ENCODE measurements at regions not wholly inside any gene's neighbourhood (a gene's known extent, or its start where the extent isn't known, plus 50 kb on each side); places are given as distances from the start of the nearest gene placed in this dataset.

- H3K36me3 ChIP-seq (ENCODE audit: control insufficient read depth in 2 of 2, extremely low read depth in 1 of 2, insufficient read depth in 1 of 2, low read length in 1 of 2) = no peaks in the 10 kb centered on the region
- H3K27ac Mint-ChIP-seq = no peak overlapping the region
- H3K36me3 Mint-ChIP-seq = no peaks in the 10 kb centered on the region
- H3K9me3 Mint-ChIP-seq = no peaks in the 10 kb centered on the region
- ATAC-seq (replicated peaks in 1 of 4) (no peak), DNase-seq (no peak)
- H3K4me1 ChIP-seq (ENCODE audit: control insufficient read depth in 1 of 2, extremely low read depth in 1 of 2, insufficient read depth in 2 of 2, low read length in 2 of 2) = peaks cover 5 to 13% of the 10 kb centered on the region in 2 experiments
- ChIA-PET CTCF (no interaction called here), POLR2A (interaction anchor here in 1 of 2 donors (0.6 kb wide), 1 partner anchor 935 kb away, joined by 4 read pairs; no protein-coding TSS in a partner anchor)
- no peak overlapping the region for H3K4me3 Mint-ChIP-seq
- peaks cover 0 to 10% of the 10 kb centered on the region in 2 experiments for H3K27me3 ChIP-seq (replicated peaks in 1 of 2; ENCODE audit: control insufficient read depth in 2 of 2, extremely low read depth in 1 of 2, insufficient read depth in 2 of 2, low read length in 1 of 2)
- H3K4me3 ChIP-seq (ENCODE audit: control insufficient read depth in 1 of 2, extremely low read depth in 1 of 2, low read length in 1 of 2) = no peak overlapping the region
- H3K4me1 Mint-ChIP-seq = peaks cover 11 to 16% (median 12%) of the 10 kb centered on the region in 3 donors
- WGBS (ENCODE audit: insufficient coverage) = 87% methylated on average over 8 of the region's 9 CpGs
- H3K27me3 Mint-ChIP-seq = peaks cover 0 to 7% of the 10 kb centered on the region in 2 donors
- no peaks in the 10 kb centered on the region for H3K9me3 ChIP-seq
- H3K27ac ChIP-seq (ENCODE audit: low read length) = no peak overlapping the region
These were observed 246.9 kb upstream of the RREB1 start for GRCh38 chr6:6860863-6861262.

DNA sequence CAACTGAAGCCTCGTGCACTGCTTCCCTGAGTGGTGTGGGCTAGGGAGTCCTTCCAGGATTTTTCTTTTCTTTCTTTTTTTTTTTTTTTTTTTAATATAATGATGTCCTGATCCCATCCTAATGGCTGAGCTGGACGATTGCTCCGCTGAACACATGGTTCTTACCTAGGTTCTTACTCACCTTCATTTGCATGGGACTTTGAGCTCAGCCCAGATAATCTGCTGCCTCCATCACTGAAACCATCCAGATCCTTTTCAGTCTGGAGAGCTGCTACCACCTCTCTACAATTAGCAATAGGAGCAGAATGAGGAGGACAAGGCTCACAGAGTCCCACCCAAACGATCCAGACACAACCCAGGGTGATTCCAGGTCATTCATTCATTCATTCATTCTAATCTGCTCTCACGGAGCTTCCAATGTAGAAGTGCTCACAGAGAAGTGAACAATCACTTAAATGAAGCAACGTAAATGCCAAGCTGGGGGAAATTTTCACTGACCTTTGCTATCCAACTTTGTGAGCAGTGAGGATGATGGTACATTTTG is 246.3 kb upstream of the RREB1 start:
- H3K9me3 ChIP-seq = no peaks in the 10 kb centered on the region
- H3K9me3 Mint-ChIP-seq = no peaks in the 10 kb centered on the region
- CTCF ChIA-PET = interaction anchor here in 1 of 2 donors (0.5 to 0.7 kb wide), 3 partner anchors 375 to 1132 kb away, joined by 3 to 7 read pairs (median 4); no protein-coding TSS in a partner anchor
- peaks cover 3 to 8% of the 10 kb centered on the region in 2 experiments for H3K4me1 ChIP-seq (ENCODE audit: control insufficient read depth in 1 of 2, extremely low read depth in 1 of 2, insufficient read depth in 2 of 2, low read length in 2 of 2)
- H3K27ac ChIP-seq (ENCODE audit: low read length) = no peak overlapping the region
- H3K27ac Mint-ChIP-seq = no peak overlapping the region
- no peak overlapping the region for H3K4me3 Mint-ChIP-seq
- H3K27me3 Mint-ChIP-seq = peaks cover 0 to 7% of the 10 kb centered on the region in 2 donors
- WGBS (ENCODE audit: insufficient coverage) = 17% methylated on average over 1 of the region's 6 CpGs
- DNase-seq = no peak
- ATAC-seq (replicated peaks in 1 of 4) = no peak
- POLR2A ChIA-PET = interaction anchor here in 1 of 2 donors (0.7 kb wide), 1 partner anchor 177 kb away, joined by 8 read pairs; no protein-coding TSS in a partner anchor
- no peak overlapping the region for H3K4me3 ChIP-seq (ENCODE audit: control insufficient read depth in 1 of 2, extremely low read depth in 1 of 2, low read length in 1 of 2)
- no peaks in the 10 kb centered on the region for H3K36me3 Mint-ChIP-seq
- H3K36me3 ChIP-seq (ENCODE audit: control insufficient read depth in 2 of 2, extremely low read depth in 1 of 2, insufficient read depth in 1 of 2, low read length in 1 of 2) = no peaks in the 10 kb centered on the region
- peaks cover 6 to 11% (median 7%) of the 10 kb centered on the region in 3 donors for H3K4me1 Mint-ChIP-seq
- peaks cover 0 to 10% of the 10 kb centered on the region in 2 experiments for H3K27me3 ChIP-seq (replicated peaks in 1 of 2; ENCODE audit: control insufficient read depth in 2 of 2, extremely low read depth in 1 of 2, insufficient read depth in 2 of 2, low read length in 1 of 2)

GRCh38 chr6:6861995-6862394 is 245.8 kb upstream of the RREB1 start:
- Histone ChIP-seq H3K36me3 (ENCODE audit: control insufficient read depth in 2 of 2, extremely low read depth in 1 of 2, insufficient read depth in 1 of 2, low read length in 1 of 2) (no peaks in the 10 kb centered on the region), H3K27ac (ENCODE audit: low read length) (no peak overlapping the region), H3K4me1 (ENCODE audit: control insufficient read depth in 1 of 2, extremely low read depth in 1 of 2, insufficient read depth in 2 of 2, low read length in 2 of 2) (peaks cover 0 to 3% of the 10 kb centered on the region in 2 experiments), H3K9me3 (no peaks in the 10 kb centered on the region), H3K4me3 (ENCODE audit: control insufficient read depth in 1 of 2, extremely low read depth in 1 of 2, low read length in 1 of 2) (no peak overlapping the region), H3K27me3 (replicated peaks in 1 of 2; ENCODE audit: control insufficient read depth in 2 of 2, extremely low read depth in 1 of 2, insufficient read depth in 2 of 2, low read length in 1 of 2) (peaks cover 0 to 8% of the 10 kb centered on the region in 2 experiments)
- ATAC-seq (replicated peaks in 1 of 4) = no peak
- Mint-ChIP-seq H3K4me3 (no peak overlapping the region), H3K27me3 (peaks cover 0 to 7% of the 10 kb centered on the region in 2 donors), H3K27ac (no peak overlapping the region), H3K36me3 (no peaks in the 10 kb centered on the region), H3K9me3 (no peaks in the 10 kb centered on the region), H3K4me1 (peaks cover under 1 to 5% (median under 1%) of the 10 kb centered on the region in 3 donors)
- WGBS (ENCODE audit: insufficient coverage) = 75% methylated on average over 1 of the region's 4 CpGs
- no peak for DNase-seq
- POLR2A ChIA-PET = no interaction called here
- CTCF ChIA-PET = no interaction called here

DNA sequence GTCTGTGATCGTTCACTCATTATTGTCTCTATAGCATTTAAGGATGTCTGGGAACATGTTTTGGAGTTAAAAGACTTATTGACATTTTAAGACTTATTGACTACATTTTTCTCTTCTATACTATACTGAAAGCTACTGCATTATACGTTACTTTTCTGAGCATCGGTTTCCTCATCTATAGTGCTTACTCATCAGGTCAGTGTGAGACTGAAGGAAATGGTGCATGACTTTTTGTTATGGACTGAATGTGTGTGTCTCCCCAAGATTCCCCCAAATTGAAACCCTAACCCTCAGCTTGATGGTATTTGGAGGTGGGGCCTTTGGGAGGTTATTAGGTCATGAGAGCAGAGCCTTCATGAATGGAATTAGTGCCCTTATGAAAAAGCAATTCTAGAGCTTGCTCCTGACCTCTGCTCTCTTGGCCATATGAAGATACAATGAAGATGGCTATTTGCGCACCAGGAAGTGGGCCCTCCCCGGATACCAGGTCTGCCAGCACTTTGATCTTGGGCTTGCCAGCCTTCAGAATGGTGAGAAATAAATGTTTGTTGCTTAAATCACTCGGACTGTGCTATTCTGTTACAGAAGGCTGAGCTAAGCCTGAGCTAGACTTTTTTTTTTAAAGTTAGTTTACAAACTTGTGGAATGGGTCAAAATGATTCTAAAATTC is 243.7 kb upstream of the RREB1 start:
- H3K9me3 Mint-ChIP-seq = no peaks in the 10 kb centered on the region
- H3K4me3 ChIP-seq (ENCODE audit: control insufficient read depth in 1 of 2, extremely low read depth in 1 of 2, low read length in 1 of 2) = no peak overlapping the region
- CTCF ChIA-PET = no interaction called here
- no peaks in the 10 kb centered on the region for H3K9me3 ChIP-seq
- DNase-seq (no peak), ATAC-seq (replicated peaks in 1 of 4) (no peak)
- H3K27me3 Mint-ChIP-seq = peaks cover 0 to 7% of the 10 kb centered on the region in 2 donors
- no peaks in the 10 kb centered on the region for H3K4me1 ChIP-seq (ENCODE audit: control insufficient read depth in 1 of 2, extremely low read depth in 1 of 2, insufficient read depth in 2 of 2, low read length in 2 of 2)
- WGBS (ENCODE audit: insufficient coverage) = 100% methylated on average over 1 of the region's 6 CpGs
- H3K4me3 Mint-ChIP-seq = no peak overlapping the region
- no peaks in the 10 kb centered on the region for H3K4me1 Mint-ChIP-seq
- H3K27me3 ChIP-seq (replicated peaks in 1 of 2; ENCODE audit: control insufficient read depth in 2 of 2, extremely low read depth in 1 of 2, insufficient read depth in 2 of 2, low read length in 1 of 2) = peaks cover 0 to 3% of the 10 kb centered on the region in 2 experiments
- H3K27ac Mint-ChIP-seq = no peak overlapping the region
- no peaks in the 10 kb centered on the region for H3K36me3 ChIP-seq (ENCODE audit: control insufficient read depth in 2 of 2, extremely low read depth in 1 of 2, insufficient read depth in 1 of 2, low read length in 1 of 2)
- H3K36me3 Mint-ChIP-seq = no peaks in the 10 kb centered on the region
- no peak overlapping the region for H3K27ac ChIP-seq (ENCODE audit: low read length)
- POLR2A ChIA-PET = no interaction called here

DNA sequence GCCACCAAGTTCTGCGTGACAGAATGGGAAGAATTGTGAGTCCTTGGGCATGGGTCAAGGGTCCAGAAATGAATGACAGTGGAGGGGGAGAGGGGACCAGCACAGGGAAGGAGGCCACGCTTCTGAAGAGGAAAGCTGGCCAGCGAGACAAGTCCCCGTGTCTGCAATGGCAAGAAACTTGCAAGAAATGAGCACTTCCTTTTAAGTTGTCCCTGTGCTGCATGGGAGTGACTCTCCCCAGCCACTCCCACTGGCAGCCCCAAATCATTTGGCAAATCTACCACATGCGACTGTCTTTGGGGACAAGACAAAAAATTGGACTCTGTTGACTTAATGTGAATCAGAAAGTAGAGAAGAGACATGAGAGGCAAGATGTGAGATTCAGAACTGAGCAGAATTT is 242.2 kb upstream of the RREB1 start:
- no peak overlapping the region for H3K27ac ChIP-seq (ENCODE audit: low read length)
- peaks cover 0 to 7% of the 10 kb centered on the region in 2 donors for H3K27me3 Mint-ChIP-seq
- WGBS (ENCODE audit: insufficient coverage) = 80% methylated on average over 2 of the region's 5 CpGs
- POLR2A ChIA-PET = no interaction called here
- DNase-seq = no peak
- no peaks in the 10 kb centered on the region for H3K4me1 Mint-ChIP-seq
- no peaks in the 10 kb centered on the region for H3K9me3 ChIP-seq
- H3K27me3 ChIP-seq (replicated peaks in 1 of 2; ENCODE audit: control insufficient read depth in 2 of 2, extremely low read depth in 1 of 2, insufficient read depth in 2 of 2, low read length in 1 of 2) = peaks cover 0 to 3% of the 10 kb centered on the region in 2 experiments
- ATAC-seq (replicated peaks in 1 of 4) = no peak
- no peak overlapping the region for H3K4me3 Mint-ChIP-seq
- no peak overlapping the region for H3K27ac Mint-ChIP-seq
- no peaks in the 10 kb centered on the region for H3K9me3 Mint-ChIP-seq
- no peaks in the 10 kb centered on the region for H3K4me1 ChIP-seq (ENCODE audit: control insufficient read depth in 1 of 2, extremely low read depth in 1 of 2, insufficient read depth in 2 of 2, low read length in 2 of 2)
- no peaks in the 10 kb centered on the region for H3K36me3 ChIP-seq (ENCODE audit: control insufficient read depth in 2 of 2, extremely low read depth in 1 of 2, insufficient read depth in 1 of 2, low read length in 1 of 2)
- H3K4me3 ChIP-seq (ENCODE audit: control insufficient read depth in 1 of 2, extremely low read depth in 1 of 2, low read length in 1 of 2) = no peak overlapping the region
- H3K36me3 Mint-ChIP-seq = no peaks in the 10 kb centered on the region
- CTCF ChIA-PET = no interaction called here

DNA sequence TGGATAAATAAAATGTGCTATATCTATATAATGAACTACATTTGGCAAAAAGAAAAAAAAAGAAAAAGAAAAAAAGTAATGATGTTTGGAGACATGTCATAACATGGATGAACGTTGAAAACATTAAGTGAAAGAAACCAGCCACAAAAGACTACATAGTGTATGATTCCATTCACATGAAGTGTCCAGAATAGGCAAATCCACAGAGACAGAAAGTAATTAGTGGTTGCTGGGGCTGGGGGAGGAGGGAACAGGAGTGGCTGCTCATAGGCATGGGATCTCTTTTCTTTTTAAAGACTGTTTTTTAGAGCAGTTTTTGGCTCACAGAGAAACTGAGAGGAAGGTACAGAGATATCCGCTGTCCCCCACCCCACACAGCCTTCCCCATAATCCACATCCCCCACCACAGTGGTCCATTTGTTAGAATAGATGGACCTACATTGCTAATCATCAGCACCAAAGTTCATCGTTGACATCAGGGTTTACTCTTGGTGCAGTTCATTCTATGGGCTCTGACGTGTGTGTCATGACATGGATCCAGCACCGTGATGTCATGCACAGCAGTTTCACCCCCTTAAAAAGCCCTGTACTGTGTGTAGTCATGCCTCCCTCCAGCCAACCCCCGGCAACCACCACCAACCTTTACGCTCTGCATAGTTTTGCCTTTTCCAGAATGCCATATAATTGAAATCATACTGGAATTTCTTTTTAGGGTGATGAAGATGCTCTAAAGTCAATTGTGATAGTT is 240.9 kb upstream of the RREB1 start:
- Histone ChIP-seq H3K27me3 (replicated peaks in 1 of 2; ENCODE audit: control insufficient read depth in 2 of 2, extremely low read depth in 1 of 2, insufficient read depth in 2 of 2, low read length in 1 of 2) (peaks cover 0 to 3% of the 10 kb centered on the region in 2 experiments), H3K36me3 (ENCODE audit: control insufficient read depth in 2 of 2, extremely low read depth in 1 of 2, insufficient read depth in 1 of 2, low read length in 1 of 2) (no peaks in the 10 kb centered on the region), H3K27ac (ENCODE audit: low read length) (no peak overlapping the region), H3K4me1 (ENCODE audit: control insufficient read depth in 1 of 2, extremely low read depth in 1 of 2, insufficient read depth in 2 of 2, low read length in 2 of 2) (no peaks in the 10 kb centered on the region), H3K4me3 (ENCODE audit: control insufficient read depth in 1 of 2, extremely low read depth in 1 of 2, low read length in 1 of 2) (no peak overlapping the region), H3K9me3 (no peaks in the 10 kb centered on the region)
- H3K36me3 Mint-ChIP-seq = no peaks in the 10 kb centered on the region
- ATAC-seq (replicated peaks in 1 of 4) = no peak
- ChIA-PET POLR2A (interaction anchor here in 1 of 2 donors (0.6 kb wide), 1 partner anchor 370 kb away, joined by 5 read pairs; no protein-coding TSS in a partner anchor), CTCF (no interaction called here)
- no peak overlapping the region for H3K4me3 Mint-ChIP-seq
- WGBS (ENCODE audit: insufficient coverage) = 78% methylated on average over 3 of the region's 7 CpGs
- peaks cover 0 to 7% of the 10 kb centered on the region in 2 donors for H3K27me3 Mint-ChIP-seq
- DNase-seq = no peak
- H3K4me1 Mint-ChIP-seq = no peaks in the 10 kb centered on the region
- H3K27ac Mint-ChIP-seq = no peak overlapping the region
- H3K9me3 Mint-ChIP-seq = no peaks in the 10 kb centered on the region
